ENCODE measurements at regions not wholly inside any gene's neighbourhood (a gene's known extent, or its start where the extent isn't known, plus 50 kb on each side); places are given as distances from the start of the nearest gene placed in this dataset.
A peak's percentile ranks its signal among the peaks of the same experiment; 100 is the strongest.

DNA sequence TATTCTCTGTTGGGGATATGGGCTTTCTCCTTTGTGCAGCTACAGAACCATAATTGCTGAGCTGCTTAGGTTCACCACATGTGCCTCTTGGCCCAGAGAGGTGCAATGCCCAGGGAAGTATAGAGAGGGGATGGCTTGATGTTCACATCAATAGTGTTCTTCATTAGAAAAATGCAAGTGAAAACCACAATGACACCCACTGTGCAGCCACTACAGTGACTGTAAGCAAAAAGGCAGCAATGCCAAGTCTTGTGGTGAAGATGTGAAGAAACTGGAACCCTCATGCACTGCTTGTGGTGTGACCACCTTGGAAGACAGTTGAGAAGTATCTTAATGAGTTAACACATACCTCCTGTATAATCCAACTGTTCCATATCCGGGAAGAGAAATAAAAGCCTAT is 318.9 kb upstream of the ZMIZ1 start:
- no peak overlapping the region for H3K4me3 ChIP-seq (ENCODE audit: low read length)
- H3K9me3 ChIP-seq (ENCODE audit: control insufficient read depth, low read length): no peaks in the 10 kb centered on the region
- no peaks in the 10 kb centered on the region for H3K27me3 ChIP-seq (replicated peaks; ENCODE audit: control insufficient read depth, insufficient read depth, low read length)
- DNase-seq (ENCODE audit: low read depth): no peak
- H3K9ac ChIP-seq (ENCODE audit: low read length): no peak overlapping the region
- no peaks in the 10 kb centered on the region for H3K36me3 ChIP-seq (ENCODE audit: control insufficient read depth, insufficient read depth, low read length, severe bottlenecking)
- H3K4me1 ChIP-seq (ENCODE audit: control insufficient read depth, insufficient read depth, low read length): peaks cover 11% of the 10 kb centered on the region

DNA sequence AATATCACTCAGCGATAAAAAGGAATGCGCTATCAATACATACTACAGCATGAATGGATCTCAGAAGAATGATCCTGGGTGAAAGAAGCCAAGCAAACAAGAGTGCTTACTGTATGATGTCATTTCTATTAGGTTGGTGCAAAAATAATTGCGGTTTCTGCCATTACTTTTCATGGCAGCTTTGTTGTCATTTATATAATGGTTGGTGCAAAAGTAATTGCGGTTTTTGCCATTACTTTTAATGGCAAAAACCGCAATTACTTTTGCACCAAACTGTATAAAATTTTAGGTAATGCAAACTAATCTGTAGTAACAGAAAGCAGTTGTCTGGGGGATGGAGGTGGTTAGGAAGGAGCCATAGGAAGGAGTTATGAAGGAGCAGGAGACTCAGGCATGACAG is 318.3 kb upstream of the ZMIZ1 start:
- peaks cover 6% of the 10 kb centered on the region for H3K4me1 ChIP-seq (ENCODE audit: control insufficient read depth, insufficient read depth, low read length)
- H3K4me3 ChIP-seq (ENCODE audit: low read length): no peak overlapping the region
- H3K9ac ChIP-seq (ENCODE audit: low read length): no peak overlapping the region
- no peaks in the 10 kb centered on the region for H3K9me3 ChIP-seq (ENCODE audit: control insufficient read depth, low read length)
- H3K36me3 ChIP-seq (ENCODE audit: control insufficient read depth, insufficient read depth, low read length, severe bottlenecking): no peaks in the 10 kb centered on the region
- DNase-seq (ENCODE audit: low read depth): peak; percentile 8
- H3K27me3 ChIP-seq (replicated peaks; ENCODE audit: control insufficient read depth, insufficient read depth, low read length): no peaks in the 10 kb centered on the region

DNA sequence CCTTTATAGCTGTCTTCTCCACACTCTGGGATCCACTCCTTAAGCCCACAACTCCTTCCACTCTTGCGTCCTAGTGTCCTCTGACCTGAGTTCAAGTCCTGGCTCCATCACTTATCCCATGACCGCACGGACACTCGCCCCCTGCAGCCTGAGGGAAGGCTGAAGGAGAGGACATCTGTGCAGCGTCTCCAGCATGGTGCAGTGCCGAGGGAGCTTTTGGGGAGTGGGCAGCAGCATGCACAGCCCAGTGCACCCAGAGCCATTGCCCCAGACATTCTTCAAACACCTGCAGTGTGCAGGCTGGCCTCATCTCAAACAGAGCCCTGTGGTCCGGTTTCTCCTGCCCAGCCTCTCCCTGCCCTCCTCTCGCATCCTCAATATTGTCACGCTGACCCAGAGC is 317.1 kb upstream of the ZMIZ1 start:
- Histone ChIP-seq H3K9me3 (ENCODE audit: control insufficient read depth, low read length) (no peaks in the 10 kb centered on the region), H3K9ac (ENCODE audit: low read length) (no peak overlapping the region), H3K27me3 (replicated peaks; ENCODE audit: control insufficient read depth, insufficient read depth, low read length) (no peaks in the 10 kb centered on the region), H3K36me3 (ENCODE audit: control insufficient read depth, insufficient read depth, low read length, severe bottlenecking) (no peaks in the 10 kb centered on the region), H3K4me1 (ENCODE audit: control insufficient read depth, insufficient read depth, low read length) (peaks cover 11% of the 10 kb centered on the region), H3K4me3 (ENCODE audit: low read length) (no peak overlapping the region)
- no peak for DNase-seq (ENCODE audit: low read depth)

DNA sequence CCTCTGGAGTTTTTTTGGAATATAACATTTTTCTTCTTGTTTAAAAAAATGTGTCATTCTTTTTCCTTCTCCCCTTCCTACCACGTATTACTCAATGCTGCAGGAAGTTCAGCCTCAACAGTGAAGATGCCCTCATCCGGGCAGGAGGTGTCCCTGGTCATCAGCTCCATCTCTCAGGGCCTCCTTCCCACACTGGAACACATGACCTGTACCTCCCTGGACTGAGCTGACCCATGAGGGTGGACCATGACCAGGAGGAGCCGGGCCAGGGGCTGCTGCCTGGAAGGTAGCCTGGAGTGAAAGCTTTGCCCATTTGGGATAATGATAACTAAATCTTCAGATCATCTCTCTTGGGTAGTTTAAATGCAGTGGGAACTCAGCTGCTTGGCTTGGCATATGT is 316.5 kb upstream of the ZMIZ1 start:
- Histone ChIP-seq H3K9ac (ENCODE audit: low read length) (no peak overlapping the region), H3K9me3 (ENCODE audit: control insufficient read depth, low read length) (no peaks in the 10 kb centered on the region), H3K4me1 (ENCODE audit: control insufficient read depth, insufficient read depth, low read length) (peaks cover 15% of the 10 kb centered on the region), H3K4me3 (ENCODE audit: low read length) (no peak overlapping the region), H3K36me3 (ENCODE audit: control insufficient read depth, insufficient read depth, low read length, severe bottlenecking) (no peaks in the 10 kb centered on the region), H3K27me3 (replicated peaks; ENCODE audit: control insufficient read depth, insufficient read depth, low read length) (no peaks in the 10 kb centered on the region)
- no peak for DNase-seq (ENCODE audit: low read depth)

DNA sequence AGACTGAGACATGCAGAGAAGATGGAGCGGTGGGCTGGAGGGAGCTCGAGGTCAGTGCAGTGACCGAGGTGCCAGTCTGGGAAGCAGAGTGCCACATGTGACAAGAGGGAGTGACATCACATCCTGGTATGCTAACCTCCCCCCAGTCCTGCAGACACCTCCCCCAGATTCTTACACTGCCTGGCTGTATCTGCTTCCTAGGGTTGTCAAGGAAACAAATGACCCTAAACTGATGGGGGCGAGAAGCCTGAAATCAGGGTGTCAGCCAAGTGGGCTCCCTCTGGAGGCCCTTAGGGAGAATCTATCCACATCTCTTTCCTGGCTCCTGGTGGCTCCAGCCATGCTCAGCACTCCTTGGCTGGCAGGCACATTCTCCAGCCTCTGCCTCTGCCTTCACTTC is 316.1 kb upstream of the ZMIZ1 start:
- H3K4me1 ChIP-seq (ENCODE audit: control insufficient read depth, insufficient read depth, low read length): peaks cover 20% of the 10 kb centered on the region
- H3K9me3 ChIP-seq (ENCODE audit: control insufficient read depth, low read length): no peaks in the 10 kb centered on the region
- no peaks in the 10 kb centered on the region for H3K27me3 ChIP-seq (replicated peaks; ENCODE audit: control insufficient read depth, insufficient read depth, low read length)
- DNase-seq (ENCODE audit: low read depth): no peak
- no peak overlapping the region for H3K9ac ChIP-seq (ENCODE audit: low read length)
- no peaks in the 10 kb centered on the region for H3K36me3 ChIP-seq (ENCODE audit: control insufficient read depth, insufficient read depth, low read length, severe bottlenecking)
- H3K4me3 ChIP-seq (ENCODE audit: low read length): no peak overlapping the region

DNA sequence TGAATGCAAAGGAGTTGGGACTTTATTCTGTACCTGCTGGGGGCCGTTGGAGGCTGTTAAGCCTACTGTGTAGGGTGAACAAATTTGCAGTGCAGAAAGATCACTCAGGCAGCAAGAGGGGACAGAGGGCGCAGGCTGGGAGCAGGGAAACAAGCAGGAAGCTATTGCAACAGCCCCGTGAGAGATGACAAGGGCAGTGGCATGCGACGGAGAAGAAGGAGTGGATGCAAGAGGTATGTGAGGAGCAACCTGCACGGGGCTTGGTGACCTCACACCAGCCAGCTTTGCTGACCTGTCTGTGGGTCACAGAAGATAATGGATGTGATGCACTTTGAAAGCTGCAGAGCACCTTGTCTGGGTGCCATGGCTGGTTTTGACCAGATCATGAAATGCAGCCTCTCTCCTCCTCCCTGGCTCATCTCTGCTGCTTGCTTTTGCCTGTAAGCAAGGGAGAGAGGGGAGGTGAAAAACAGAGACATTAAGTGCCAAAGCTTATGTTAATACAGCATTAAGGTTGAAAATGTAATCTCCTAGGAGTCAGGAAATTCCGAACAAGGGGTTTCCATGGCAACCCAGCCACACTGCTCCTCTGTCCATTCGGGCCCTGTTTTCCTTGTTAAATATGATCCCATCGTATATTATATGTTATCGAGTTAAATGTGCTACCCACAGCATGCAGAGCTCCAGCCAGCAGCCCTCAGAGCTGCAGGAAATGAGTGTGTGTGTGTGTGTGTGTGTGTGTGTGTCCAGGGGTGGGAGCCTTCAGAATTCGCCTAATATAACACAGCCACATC is 314.3 kb upstream of the ZMIZ1 start:
- H3K9me3 ChIP-seq (ENCODE audit: control insufficient read depth, low read length): no peaks in the 10 kb centered on the region
- peak; percentile 75 for DNase-seq (ENCODE audit: low read depth)
- no peaks in the 10 kb centered on the region for H3K36me3 ChIP-seq (ENCODE audit: control insufficient read depth, insufficient read depth, low read length, severe bottlenecking)
- H3K4me1 ChIP-seq (ENCODE audit: control insufficient read depth, insufficient read depth, low read length): peaks cover 24% of the 10 kb centered on the region
- no peak overlapping the region for H3K4me3 ChIP-seq (ENCODE audit: low read length)
- no peak overlapping the region for H3K9ac ChIP-seq (ENCODE audit: low read length)
- no peaks in the 10 kb centered on the region for H3K27me3 ChIP-seq (replicated peaks; ENCODE audit: control insufficient read depth, insufficient read depth, low read length)

DNA sequence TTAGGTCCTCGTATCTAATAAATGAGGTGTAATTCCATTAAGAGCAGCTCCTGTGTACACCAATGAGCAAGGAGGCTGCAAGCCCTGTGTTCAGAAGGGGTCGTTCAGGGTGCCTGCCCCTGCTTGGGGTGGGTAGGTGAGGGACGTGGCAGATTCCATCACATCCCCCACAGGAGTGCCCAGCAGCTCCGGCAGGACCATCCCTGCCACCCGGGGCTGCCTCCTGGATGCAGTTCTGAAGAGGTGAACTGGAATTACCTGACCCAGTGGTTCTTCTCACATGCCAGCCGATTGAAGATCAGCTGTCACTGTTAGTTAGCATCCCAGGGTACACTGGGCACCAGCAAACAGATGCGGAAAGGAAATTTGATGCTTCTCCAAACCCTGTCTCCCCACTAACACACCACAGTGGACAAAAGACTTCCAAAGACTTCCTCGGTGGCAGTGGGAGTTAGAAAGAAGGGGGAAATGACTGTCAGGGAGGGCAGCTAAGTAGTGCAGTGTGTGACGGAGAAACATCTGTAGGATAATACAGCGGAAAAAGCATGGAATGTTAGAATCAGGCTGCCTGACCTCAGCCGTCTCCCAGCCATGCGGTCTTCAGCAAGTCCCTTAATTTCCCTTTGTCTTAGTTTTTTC is 313.6 kb upstream of the ZMIZ1 start:
- Histone ChIP-seq H3K27me3 (replicated peaks; ENCODE audit: control insufficient read depth, insufficient read depth, low read length) (no peaks in the 10 kb centered on the region), H3K9me3 (ENCODE audit: control insufficient read depth, low read length) (no peaks in the 10 kb centered on the region), H3K4me3 (ENCODE audit: low read length) (no peak overlapping the region), H3K9ac (ENCODE audit: low read length) (no peak overlapping the region), H3K4me1 (ENCODE audit: control insufficient read depth, insufficient read depth, low read length) (peaks cover 24% of the 10 kb centered on the region), H3K36me3 (ENCODE audit: control insufficient read depth, insufficient read depth, low read length, severe bottlenecking) (no peaks in the 10 kb centered on the region)
- DNase-seq (ENCODE audit: low read depth): no peak

DNA sequence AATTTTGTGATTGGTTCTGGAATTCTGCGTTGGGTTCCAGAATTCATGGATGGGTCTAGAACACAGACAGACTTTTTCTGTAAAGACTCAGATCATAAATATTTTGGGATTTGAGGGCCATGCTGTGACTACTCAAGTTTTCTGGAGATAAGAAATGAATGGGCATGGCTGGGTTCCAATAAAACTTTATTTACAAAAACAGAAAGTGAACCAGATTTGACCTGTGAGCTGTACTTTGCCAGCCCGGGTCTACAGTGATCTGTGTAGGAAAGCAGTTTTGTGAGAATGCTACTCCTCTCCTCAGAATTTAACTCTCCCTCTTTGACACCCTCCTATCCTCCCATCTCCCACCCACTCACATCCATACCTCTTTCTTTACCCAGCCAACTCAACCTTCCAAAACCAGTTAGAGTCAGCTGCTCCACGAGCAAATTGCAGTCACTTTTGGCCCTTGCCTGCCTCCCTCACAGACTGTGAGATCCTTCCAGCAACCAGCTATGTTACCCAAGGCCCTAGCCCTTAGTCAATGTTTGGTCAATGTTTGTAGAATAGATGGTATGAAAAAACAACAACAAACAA is 312.8 kb upstream of the ZMIZ1 start:
- Histone ChIP-seq H3K9ac (ENCODE audit: low read length) (no peak overlapping the region), H3K9me3 (ENCODE audit: control insufficient read depth, low read length) (no peaks in the 10 kb centered on the region), H3K27me3 (replicated peaks; ENCODE audit: control insufficient read depth, insufficient read depth, low read length) (no peaks in the 10 kb centered on the region), H3K4me3 (ENCODE audit: low read length) (no peak overlapping the region), H3K36me3 (ENCODE audit: control insufficient read depth, insufficient read depth, low read length, severe bottlenecking) (no peaks in the 10 kb centered on the region), H3K4me1 (ENCODE audit: control insufficient read depth, insufficient read depth, low read length) (peaks cover 24% of the 10 kb centered on the region)
- DNase-seq (ENCODE audit: low read depth): no peak

DNA sequence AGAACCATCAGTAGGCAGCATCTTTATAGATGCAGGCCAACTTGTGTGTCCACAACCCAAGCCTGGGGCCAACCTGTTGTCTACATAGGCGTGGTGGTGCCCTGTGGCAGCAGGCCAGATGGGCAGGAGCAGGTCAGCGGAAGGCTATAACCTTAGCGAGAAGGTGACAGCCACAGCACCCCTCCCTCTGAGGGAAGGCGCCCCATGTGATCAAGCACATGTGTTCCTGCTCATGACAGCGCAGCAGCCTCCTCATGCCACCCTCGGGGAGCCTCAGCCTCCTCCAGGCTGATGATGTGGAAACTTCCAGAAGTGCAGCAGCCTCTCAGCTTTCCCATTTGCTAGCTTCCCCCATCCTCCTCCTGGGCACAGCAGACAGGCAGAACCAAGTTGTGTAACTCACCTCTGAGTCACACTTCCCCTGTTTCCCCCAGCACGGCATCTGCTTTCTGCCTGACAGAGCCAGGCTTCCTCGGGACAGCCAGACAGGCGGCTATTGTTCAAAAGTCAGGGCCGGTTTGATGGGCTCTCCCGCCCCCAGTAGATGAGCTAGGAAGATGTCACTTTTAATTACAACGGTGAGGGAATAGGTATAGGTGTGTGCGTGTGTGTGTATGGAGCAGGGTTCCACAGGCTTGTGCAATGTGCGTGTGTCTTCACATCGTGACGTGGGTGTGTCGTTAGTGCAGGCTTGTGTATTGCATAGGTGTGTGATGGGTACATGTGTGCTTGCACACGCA is 312.0 kb upstream of the ZMIZ1 start:
- peak; percentile 98 for DNase-seq (ENCODE audit: low read depth)
- H3K36me3 ChIP-seq (ENCODE audit: control insufficient read depth, insufficient read depth, low read length, severe bottlenecking): no peaks in the 10 kb centered on the region

DNA sequence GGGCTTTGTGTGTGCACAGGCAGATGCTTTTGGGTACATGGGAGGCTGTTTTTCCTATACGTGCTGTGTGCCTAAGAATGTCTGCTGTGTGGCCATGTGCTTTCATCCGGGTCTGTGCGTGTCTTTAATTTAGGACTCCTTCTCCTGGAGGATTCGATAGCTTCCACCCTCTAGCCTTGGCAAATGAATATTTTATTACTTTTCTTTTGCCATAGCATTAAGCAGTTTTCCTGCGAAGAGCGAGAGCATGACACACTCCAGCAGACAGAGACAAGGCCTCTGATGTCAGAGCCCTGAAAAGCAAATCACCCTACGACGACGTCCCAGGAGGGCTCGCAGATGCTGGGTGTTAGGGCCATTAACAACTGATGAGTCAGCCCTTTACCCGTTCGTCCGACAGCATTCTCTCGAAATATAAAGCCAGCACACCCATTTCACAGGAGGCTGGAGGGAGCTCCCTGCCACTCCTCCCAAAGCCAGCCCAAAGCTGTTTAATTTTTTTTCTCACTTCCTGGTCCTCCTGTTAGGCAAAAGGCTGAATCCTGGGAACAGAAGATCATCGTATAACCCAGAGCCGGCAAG is 311.3 kb upstream of the ZMIZ1 start:
- H3K4me3 ChIP-seq (ENCODE audit: low read length): no peak overlapping the region
- no peaks in the 10 kb centered on the region for H3K27me3 ChIP-seq (replicated peaks; ENCODE audit: control insufficient read depth, insufficient read depth, low read length)
- no peaks in the 10 kb centered on the region for H3K36me3 ChIP-seq (ENCODE audit: control insufficient read depth, insufficient read depth, low read length, severe bottlenecking)
- peaks cover 24% of the 10 kb centered on the region for H3K4me1 ChIP-seq (ENCODE audit: control insufficient read depth, insufficient read depth, low read length)
- no peaks in the 10 kb centered on the region for H3K9me3 ChIP-seq (ENCODE audit: control insufficient read depth, low read length)
- DNase-seq (ENCODE audit: low read depth): peak; percentile 7
- peak overlapping the region; percentile 26 for H3K9ac ChIP-seq (ENCODE audit: low read length)

More for the DNA sequence above, 312.0 kb upstream of the ZMIZ1 start:
- peaks cover 24% of the 10 kb centered on the region for H3K4me1 ChIP-seq (ENCODE audit: control insufficient read depth, insufficient read depth, low read length)
- H3K4me3 ChIP-seq (ENCODE audit: low read length): no peak overlapping the region
- peak overlapping the region; percentile 26 for H3K9ac ChIP-seq (ENCODE audit: low read length)
- H3K27me3 ChIP-seq (replicated peaks; ENCODE audit: control insufficient read depth, insufficient read depth, low read length): no peaks in the 10 kb centered on the region
- no peaks in the 10 kb centered on the region for H3K9me3 ChIP-seq (ENCODE audit: control insufficient read depth, low read length)

DNA sequence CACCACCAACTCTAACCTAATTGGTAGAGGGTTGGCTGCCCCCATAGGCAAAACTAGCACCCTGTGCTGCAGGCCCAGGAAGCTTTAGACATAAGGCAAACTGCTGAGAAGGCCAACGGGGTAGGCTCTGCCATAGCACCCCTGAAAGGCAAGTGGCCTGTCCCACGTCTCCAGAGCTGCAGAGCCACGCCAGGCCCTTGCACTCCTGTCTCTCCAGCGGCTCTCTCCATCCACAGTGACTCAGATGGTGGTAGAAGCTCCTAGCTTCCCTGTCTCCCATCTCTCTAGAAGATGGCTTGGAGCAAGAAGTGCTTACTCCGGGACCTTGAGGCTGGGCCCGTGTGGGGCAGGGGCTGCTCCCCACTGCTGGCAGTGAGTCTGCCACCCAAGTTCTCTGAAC is 310.6 kb upstream of the ZMIZ1 start:
- Histone ChIP-seq H3K4me3 (ENCODE audit: low read length) (no peak overlapping the region), H3K9ac (ENCODE audit: low read length) (peak overlapping the region; percentile 26), H3K4me1 (ENCODE audit: control insufficient read depth, insufficient read depth, low read length) (peaks cover 24% of the 10 kb centered on the region), H3K27me3 (replicated peaks; ENCODE audit: control insufficient read depth, insufficient read depth, low read length) (no peaks in the 10 kb centered on the region), H3K36me3 (ENCODE audit: control insufficient read depth, insufficient read depth, low read length, severe bottlenecking) (no peaks in the 10 kb centered on the region), H3K9me3 (ENCODE audit: control insufficient read depth, low read length) (no peaks in the 10 kb centered on the region)
- DNase-seq (ENCODE audit: low read depth): no peak
